K562 (cell line): ENCODE measurements at regions not wholly inside any gene's neighbourhood (a gene's known extent, or its start where the extent isn't known, plus 50 kb on each side); places are given as distances from the start of the nearest gene placed in this dataset.
"Not testable (repeated sequence)": the region's sequence is repeated elsewhere in the genome, so short reads cannot be mapped to it uniquely, and the experiment has no call there.

ENCODE experiments used
- CEBPB ChIP-seq: fragments of 450-650 bp; IDR thresholded peaks from 2 replicates; pipeline ENCODE4 v1.6.1; 2016; ENCODE audit warnings: missing genetic modification characterization, missing compliant biosample characterization
- CHCHD3 ChIP-seq: fragments of 250-450 bp; sonication (Bioruptor Pico); IDR thresholded peaks from 2 replicates; pipeline ENCODE4 v2.1.2; 2022; ENCODE audit warnings: mild to moderate bottlenecking
- CTCF ChIP-seq, 3 experiments: IDR thresholded peaks in 2 of 3; conservative IDR thresholded peaks in 1 of 3; 2 replicates each; pipeline ENCODE4 v1.5.1; 2011 to 2012; ENCODE audit warnings: low read length in 3 of 3, mild to moderate bottlenecking in 3 of 3, control low read depth in 2 of 3, improper control_type of control experiment in 1 of 3, inconsistent platforms in 1 of 3, low read depth in 1 of 3, mixed read lengths in 1 of 3, moderate library complexity in 1 of 3; ENCODE audit not compliant: insufficient read depth in 2 of 3
- PTBP1 ChIP-seq: fragments of 200-400 bp; formaldehyde crosslinking; IDR thresholded peaks from 2 replicates; pipeline ENCODE4 v1.6.1; 2017; ENCODE audit warnings: low read depth, low read length
- RNF2 ChIP-seq: sonication (generic); IDR thresholded peaks from 2 replicates; pipeline ENCODE4 v1.6.1; 2016
- TBP ChIP-seq: optimal IDR thresholded peaks from 2 replicates; pipeline ENCODE3; 2011; ENCODE audit warnings: low read depth, low read length, improper control_type of control experiment
- UBTF ChIP-seq, 2 experiments: IDR thresholded peaks; 2 replicates each; pipeline ENCODE4 v1.6.1; 2012; ENCODE audit warnings: improper control_type of control experiment in 2 of 2, low read depth in 2 of 2, low read length in 2 of 2, borderline replicate concordance in 1 of 2
- ZBTB12 ChIP-seq: fragments of 250-450 bp; sonication (Bioruptor Pico); IDR thresholded peaks from 2 replicates; pipeline ENCODE4 v1.4.0; 2020
- ZSCAN29 ChIP-seq: fragments of 450-650 bp; IDR thresholded peaks from 2 replicates; pipeline ENCODE4 v1.6.1; 2017

GRCh38 chr7:153776940-153777339, 275.3 kb upstream of the DPP6 start:
- not testable (repeated sequence) for TF ChIP-seq CEBPB (tag); RNF2; TBP; ZSCAN29; CHCHD3; PTBP1; ZBTB12 (CRISPR knock-in tag); UBTF (IDR thresholded peaks at IDR 0.05; ENCODE audit: borderline replicate concordance in 1 of 2, low read depth in 2 of 2, low read length in 2 of 2); CTCF (IDR thresholded peaks at IDR 0.05 in 2 of 3, conservative IDR thresholded peaks at IDR 0.05 in 1 of 3; ENCODE audit: insufficient read depth in 2 of 3, low read depth in 1 of 3, low read length in 3 of 3)
